ENCODE measurements at regions not wholly inside any gene's neighbourhood (a gene's known extent, or its start where the extent isn't known, plus 50 kb on each side); places are given as distances from the start of the nearest gene placed in this dataset.

GRCh38 chr2:7444626-7445025 lies 527.4 kb downstream of the RNF144A start:
- H3K4me1 ChIP-seq (ENCODE audit: insufficient read depth, low read length) = no peaks in the 10 kb centered on the region; the same call in 1 of the 2 replicates
- H3K27ac Mint-ChIP-seq = no peak overlapping the region
- peaks cover 15 to 17% of the 10 kb centered on the region in 2 experiments for H3K4me1 Mint-ChIP-seq

More at GRCh38 chr2:7444626-7445025, 527.4 kb downstream of the RNF144A start:
- no CpG with 5 or more reads among the region's 4 CpGs for WGBS (ENCODE audit: extremely low coverage, insufficient read length, low lambda C conversion rate)
- Histone ChIP-seq H2AFZ (ENCODE audit: low read length) (no peak overlapping the region), H2BK12ac (ENCODE audit: insufficient read length, low read depth, low read length) (no peak overlapping the region), H3K18ac (ENCODE audit: insufficient read length, low read depth, low read length) (no peak overlapping the region), H3T11ph (ENCODE audit: low read length) (no peak overlapping the region), H3K27me3 (ENCODE audit: insufficient read depth, low read length) (no peaks in the 10 kb centered on the region), H3K9me3 (ENCODE audit: control insufficient read depth, low read depth, low read length) (no peaks in the 10 kb centered on the region), H2AK5ac (ENCODE audit: insufficient read length, low read length) (no peak overlapping the region), H3K56ac (ENCODE audit: insufficient read length, low read depth, low read length) (no peak overlapping the region), H3K79me2 (ENCODE audit: insufficient read depth, low read length) (no peaks in the 10 kb centered on the region), H3K4ac (ENCODE audit: low read depth, low read length) (no peak overlapping the region), H2BK15ac (ENCODE audit: low read depth, low read length) (no peak overlapping the region), H4K8ac (replicated peaks; ENCODE audit: insufficient read length, low read depth, low read length) (no peak overlapping the region), H2BK5ac (ENCODE audit: insufficient read length, low read length) (no peak overlapping the region), H2BK120ac (ENCODE audit: low read depth, low read length, poor library complexity, severe bottlenecking) (no peak overlapping the region), H2BK20ac (ENCODE audit: low read depth, low read length, poor library complexity, severe bottlenecking) (no peak overlapping the region), H3K23ac (ENCODE audit: insufficient read length, low read depth, low read length) (no peak overlapping the region), H4K20me1 (ENCODE audit: control insufficient read depth, insufficient read depth, insufficient read length) (no peaks in the 10 kb centered on the region), H3K4me2 (ENCODE audit: insufficient read depth, insufficient read length, low read length) (no peak overlapping the region), H4K91ac (ENCODE audit: insufficient read length, low read depth, low read length) (no peak overlapping the region), H3K23me2 (ENCODE audit: insufficient read length, low read depth, low read length, poor library complexity, severe bottlenecking) (no peaks in the 10 kb centered on the region), H3K14ac (ENCODE audit: insufficient read depth, low read length) (no peak overlapping the region), H3K27ac (ENCODE audit: insufficient read length, low read depth, low read length) (no peak overlapping the region), H3K9ac (ENCODE audit: extremely low read depth, insufficient read length, low read length) (no peak overlapping the region), H3K79me1 (ENCODE audit: insufficient read depth, low read depth, low read length, poor library complexity, severe bottlenecking) (no peaks in the 10 kb centered on the region), H4K5ac (ENCODE audit: insufficient read length, low read depth, low read length) (no peak overlapping the region)
- Mint-ChIP-seq H3K36me3 (ENCODE audit: insufficient read depth in 1 of 3, low read depth in 3 of 3) (peaks cover 0 to 6% (median 0%) of the 10 kb centered on the region in 3 experiments; a peak in 3 of 7 replicates), H3K9me3 (peaks cover 2 to 5% of the 10 kb centered on the region in 2 experiments; a peak in 2 of 5 replicates), H3K4me3 (no peak overlapping the region), H3K27me3 (ENCODE audit: low read depth) (no peaks in the 10 kb centered on the region)
- no peak for DNase-seq
- TF ChIP-seq CTCF (conservative IDR thresholded peaks at IDR 0.05) = no peak

Data from H9 (cell line).